Endothelial cell (in vitro differentiated cells): ENCODE measurements at regions not wholly inside any gene's neighbourhood (a gene's known extent, or its start where the extent isn't known, plus 50 kb on each side); places are given as distances from the start of the nearest gene placed in this dataset.
A peak's percentile ranks its signal among the peaks of the same experiment; 100 is the strongest.

ENCODE experiments used
- DNase-seq: peaks from one replicate; pipeline ENCODE4 v3.0.0; 2021; ENCODE audit warnings: low spot score
- H3K27ac Mint-ChIP-seq: one replicate; pipeline ENCODE4 v1.8.0; 2021; ENCODE audit warnings: mixed read lengths, inconsistent platforms; ENCODE audit not compliant: unreplicated experiment
- H3K27me3 Mint-ChIP-seq: one replicate; pipeline ENCODE4 v1.8.0; 2021; ENCODE audit warnings: mild to moderate bottlenecking, moderate library complexity, mixed read lengths, inconsistent platforms; ENCODE audit not compliant: unreplicated experiment
- H3K36me3 Mint-ChIP-seq: one replicate; pipeline ENCODE4 v1.8.0; 2021; ENCODE audit warnings: mild to moderate bottlenecking, low read depth, mixed read lengths, inconsistent platforms; ENCODE audit not compliant: unreplicated experiment
- H3K4me1 Mint-ChIP-seq: one replicate; pipeline ENCODE4 v1.8.0; 2021; ENCODE audit warnings: mild to moderate bottlenecking, mixed read lengths, inconsistent platforms; ENCODE audit not compliant: unreplicated experiment
- H3K4me3 Mint-ChIP-seq: one replicate; pipeline ENCODE4 v1.8.0; 2021; ENCODE audit warnings: mild to moderate bottlenecking, mixed read lengths, inconsistent platforms; ENCODE audit not compliant: unreplicated experiment
- H3K9me3 Mint-ChIP-seq: one replicate; pipeline ENCODE4 v1.8.0; 2021; ENCODE audit warnings: mixed read lengths, inconsistent platforms; ENCODE audit not compliant: unreplicated experiment
- TF ChIP-seq, protein P1 (sequence below): fragments of 200-600 bp; sonication (generic); IDR thresholded peaks from one replicate; pipeline ENCODE4 v1.5.0; 2021; ENCODE audit warnings: antibody characterized with exemption; ENCODE audit not compliant: unreplicated experiment

DNA sequence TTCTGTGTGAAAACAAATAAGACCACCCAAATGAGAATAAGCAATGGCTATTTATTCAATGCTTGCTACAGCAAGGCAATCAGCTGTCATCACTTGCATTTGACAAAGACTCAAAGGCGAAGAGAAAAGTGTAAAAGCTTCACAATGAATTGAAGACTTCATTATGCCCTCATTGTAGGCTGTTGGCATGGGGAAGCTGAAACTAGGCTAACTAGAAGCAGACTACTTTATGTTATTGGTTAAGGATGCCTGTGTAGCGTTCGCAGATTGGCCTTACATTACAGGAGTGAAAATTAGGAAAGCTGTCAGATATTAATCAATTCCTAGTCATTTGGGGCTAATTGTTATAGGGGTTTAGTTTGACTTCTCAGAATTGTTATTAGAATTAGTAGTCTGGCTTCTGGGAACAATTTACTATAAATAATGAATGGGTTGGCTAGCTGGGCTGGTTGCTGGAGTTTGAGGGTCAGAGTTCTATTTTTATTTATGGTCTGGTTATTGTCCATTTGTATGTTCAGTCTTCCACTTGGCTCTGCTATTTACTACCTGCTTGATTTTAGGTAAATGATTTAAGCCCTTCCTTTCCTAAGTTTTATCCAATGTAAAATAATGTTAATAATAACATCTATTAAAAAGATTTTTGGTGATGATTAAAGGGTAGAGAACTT lies 437.2 kb upstream of the SYT4 start:
- Mint-ChIP-seq H3K36me3 (no peaks in the 10 kb centered on the region), H3K9me3 (no peaks in the 10 kb centered on the region)

DNA sequence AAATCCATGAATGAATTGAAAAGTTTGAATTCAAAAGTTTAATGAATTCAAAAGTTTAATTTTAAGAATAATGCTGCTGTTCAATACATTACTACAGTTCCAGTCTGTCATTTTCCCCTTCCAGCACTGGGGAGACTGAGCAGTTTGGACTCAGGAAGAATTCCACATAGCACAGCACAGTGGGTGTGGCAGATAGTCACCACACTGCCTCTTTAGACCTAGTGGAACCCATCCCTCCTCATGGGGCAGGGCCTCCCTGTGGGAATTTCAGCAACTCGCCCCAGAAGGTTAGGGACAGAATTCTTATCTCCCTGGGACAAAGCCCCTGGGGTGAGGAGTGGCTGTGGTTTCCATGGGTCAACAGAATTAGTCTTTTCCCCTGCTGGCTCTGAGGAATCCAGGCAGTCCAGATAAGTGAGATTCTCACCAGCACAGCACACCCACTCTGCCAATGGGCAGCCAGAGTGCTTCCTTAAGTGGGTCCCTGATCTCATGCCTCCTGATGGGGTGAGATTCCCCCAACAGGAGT lies 442.0 kb upstream of the SYT4 start:
- Mint-ChIP-seq H3K4me1 (no peaks in the 10 kb centered on the region), H3K27me3 (no peaks in the 10 kb centered on the region), H3K9me3 (no peaks in the 10 kb centered on the region), H3K4me3 (no peak overlapping the region), H3K27ac (no peak overlapping the region), H3K36me3 (no peaks in the 10 kb centered on the region)
- TF ChIP-seq, protein P1, sequence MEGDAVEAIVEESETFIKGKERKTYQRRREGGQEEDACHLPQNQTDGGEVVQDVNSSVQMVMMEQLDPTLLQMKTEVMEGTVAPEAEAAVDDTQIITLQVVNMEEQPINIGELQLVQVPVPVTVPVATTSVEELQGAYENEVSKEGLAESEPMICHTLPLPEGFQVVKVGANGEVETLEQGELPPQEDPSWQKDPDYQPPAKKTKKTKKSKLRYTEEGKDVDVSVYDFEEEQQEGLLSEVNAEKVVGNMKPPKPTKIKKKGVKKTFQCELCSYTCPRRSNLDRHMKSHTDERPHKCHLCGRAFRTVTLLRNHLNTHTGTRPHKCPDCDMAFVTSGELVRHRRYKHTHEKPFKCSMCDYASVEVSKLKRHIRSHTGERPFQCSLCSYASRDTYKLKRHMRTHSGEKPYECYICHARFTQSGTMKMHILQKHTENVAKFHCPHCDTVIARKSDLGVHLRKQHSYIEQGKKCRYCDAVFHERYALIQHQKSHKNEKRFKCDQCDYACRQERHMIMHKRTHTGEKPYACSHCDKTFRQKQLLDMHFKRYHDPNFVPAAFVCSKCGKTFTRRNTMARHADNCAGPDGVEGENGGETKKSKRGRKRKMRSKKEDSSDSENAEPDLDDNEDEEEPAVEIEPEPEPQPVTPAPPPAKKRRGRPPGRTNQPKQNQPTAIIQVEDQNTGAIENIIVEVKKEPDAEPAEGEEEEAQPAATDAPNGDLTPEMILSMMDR, result no peak
- DNase-seq, result no peak

More for the DNA sequence above, 437.2 kb upstream of the SYT4 start:
- Mint-ChIP-seq H3K4me3 (no peak overlapping the region), H3K4me1 (peaks cover 4% of the 10 kb centered on the region), H3K27ac (no peak overlapping the region), H3K27me3 (no peaks in the 10 kb centered on the region)
- DNase-seq, result no peak
- TF ChIP-seq, protein P1, result no peak

DNA sequence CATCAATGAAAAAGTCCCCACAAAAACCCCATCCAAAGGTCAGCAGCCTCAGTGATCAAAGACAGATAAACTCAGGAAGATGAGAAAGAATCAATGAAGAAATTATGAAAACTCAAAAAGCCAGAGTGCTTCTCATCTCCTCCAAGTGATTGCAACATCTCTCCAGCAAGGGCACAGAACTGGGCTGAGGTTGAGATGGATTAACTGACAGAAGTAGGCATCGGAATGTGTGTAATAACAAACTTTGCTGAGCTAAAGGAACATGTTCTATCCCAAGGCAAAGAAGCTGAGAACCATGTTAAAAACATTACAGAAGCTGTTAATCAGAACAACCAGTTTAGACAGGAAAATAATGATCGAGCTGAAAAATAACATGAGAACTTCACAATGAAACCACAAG lies 442.8 kb upstream of the SYT4 start:
- Mint-ChIP-seq H3K27me3 (no peaks in the 10 kb centered on the region), H3K4me3 (no peak overlapping the region), H3K4me1 (no peaks in the 10 kb centered on the region), H3K27ac (no peak overlapping the region), H3K36me3 (no peaks in the 10 kb centered on the region), H3K9me3 (no peaks in the 10 kb centered on the region)
- TF ChIP-seq, protein P1, result no peak
- no peak for DNase-seq

DNA sequence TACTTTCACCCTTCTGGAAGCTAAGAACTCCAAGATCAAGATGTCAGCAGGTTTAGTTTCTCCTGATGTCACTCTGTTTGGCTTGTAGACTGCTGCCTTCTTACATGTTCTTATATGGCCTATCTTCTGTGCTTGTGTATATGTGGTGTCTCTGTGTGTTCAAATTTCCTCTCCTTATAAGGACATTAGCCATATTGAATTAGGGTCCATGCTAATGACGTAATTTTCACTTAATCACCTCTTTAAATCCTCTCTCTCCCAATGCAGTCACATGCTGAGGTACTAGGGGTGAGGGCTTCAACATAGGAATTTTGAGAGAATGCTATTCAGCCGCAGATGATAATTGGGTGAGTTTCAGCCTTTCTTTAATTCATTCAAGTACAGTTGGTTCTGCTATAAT lies 458.3 kb upstream of the SYT4 start:
- Mint-ChIP-seq H3K9me3 (no peaks in the 10 kb centered on the region), H3K4me3 (no peak overlapping the region), H3K4me1 (peaks cover 4% of the 10 kb centered on the region), H3K36me3 (no peaks in the 10 kb centered on the region), H3K27ac (no peak overlapping the region), H3K27me3 (no peaks in the 10 kb centered on the region)
- TF ChIP-seq, protein P1, result no peak
- DNase-seq, result no peak

DNA sequence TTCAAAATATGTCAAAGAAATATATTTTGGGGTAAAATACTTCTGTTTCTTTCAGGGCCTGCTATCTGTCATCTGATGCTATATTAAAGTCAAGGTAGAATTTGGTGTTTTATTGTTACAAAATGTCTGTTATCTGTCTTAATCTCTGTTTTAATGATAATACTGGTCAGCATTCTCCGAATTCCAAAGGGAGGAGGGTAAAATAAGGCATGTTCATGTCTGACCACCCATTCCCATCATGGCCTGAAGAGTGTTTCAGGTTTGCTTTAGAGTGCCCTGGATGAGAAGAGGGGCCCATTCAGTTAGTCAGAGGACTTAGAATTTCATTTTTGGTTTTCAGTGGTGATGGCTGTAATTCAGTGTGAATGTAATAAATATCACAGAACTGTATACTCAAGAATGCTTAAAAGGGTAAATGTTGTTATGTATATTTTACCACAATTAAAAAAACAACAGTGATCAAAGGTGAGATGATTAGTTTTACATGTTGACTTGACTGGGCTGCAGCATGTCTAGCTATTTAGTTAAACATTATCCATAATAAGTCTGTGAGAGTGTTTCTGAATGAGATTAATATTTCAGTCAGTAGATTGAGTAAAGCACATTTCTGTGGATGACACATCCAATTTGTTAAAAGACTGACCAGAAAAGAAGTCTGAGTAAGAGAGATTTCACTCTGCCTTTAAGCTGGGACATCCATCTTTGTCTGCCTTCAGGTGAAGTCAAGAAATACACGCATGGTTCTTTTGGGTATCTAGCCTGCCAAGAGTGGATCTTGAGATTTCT lies 467.9 kb upstream of the SYT4 start:
- TF ChIP-seq, protein P1, result no peak
- no peak overlapping the region for H3K4me3 Mint-ChIP-seq
- no peaks in the 10 kb centered on the region for H3K27me3 Mint-ChIP-seq
- no peaks in the 10 kb centered on the region for H3K36me3 Mint-ChIP-seq
- no peak for DNase-seq
- H3K9me3 Mint-ChIP-seq, result no peaks in the 10 kb centered on the region
- H3K4me1 Mint-ChIP-seq, result no peaks in the 10 kb centered on the region
- peak overlapping the region; percentile 74 for H3K27ac Mint-ChIP-seq
